ENCODE measurements at regions not wholly inside any gene's neighbourhood (a gene's known extent, or its start where the extent isn't known, plus 50 kb on each side); places are given as distances from the start of the nearest gene placed in this dataset.

DNA sequence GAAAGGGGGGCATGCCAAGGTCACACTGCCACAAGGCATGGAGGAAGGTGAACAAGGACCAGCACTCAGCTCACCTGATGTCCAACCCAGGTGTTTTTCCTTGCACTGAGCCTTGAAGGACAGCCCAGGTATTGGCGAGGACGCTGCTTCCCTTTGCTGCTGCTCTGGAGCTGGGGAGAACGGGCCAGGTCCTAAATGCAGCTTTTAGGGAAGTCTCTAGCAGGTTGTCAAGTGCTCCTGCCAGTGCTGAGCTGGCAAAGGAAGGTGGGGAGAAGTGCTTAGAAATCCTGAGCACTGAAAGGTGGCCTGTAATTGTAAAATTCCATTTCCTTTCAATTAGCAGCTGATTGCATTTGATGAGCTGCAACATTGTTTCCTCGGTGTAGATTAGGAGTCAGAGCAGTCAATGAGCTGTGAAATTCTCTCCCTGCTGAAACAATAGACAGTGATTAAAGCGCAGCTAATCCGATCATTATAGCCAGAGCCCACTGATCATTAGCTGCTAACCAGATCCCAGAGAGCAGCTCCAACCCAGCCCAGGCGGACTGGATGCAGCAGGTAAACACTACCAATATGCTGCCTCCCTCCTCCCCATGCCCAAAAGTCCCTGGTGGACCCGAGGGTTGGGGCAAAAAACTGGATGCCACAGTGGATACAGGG is 507.6 kb downstream of the INSC start:
- Histone ChIP-seq H3K4me3 (no peak overlapping the region), H3K36me3 (no peaks in the 10 kb centered on the region), H3K27ac (no peak overlapping the region), H3K9me3 (no peaks in the 10 kb centered on the region), H3K27me3 (no peaks in the 10 kb centered on the region), H3K4me1 (no peaks in the 10 kb centered on the region)
- DNase-seq: no peak
- TF ChIP-seq, protein P1, sequence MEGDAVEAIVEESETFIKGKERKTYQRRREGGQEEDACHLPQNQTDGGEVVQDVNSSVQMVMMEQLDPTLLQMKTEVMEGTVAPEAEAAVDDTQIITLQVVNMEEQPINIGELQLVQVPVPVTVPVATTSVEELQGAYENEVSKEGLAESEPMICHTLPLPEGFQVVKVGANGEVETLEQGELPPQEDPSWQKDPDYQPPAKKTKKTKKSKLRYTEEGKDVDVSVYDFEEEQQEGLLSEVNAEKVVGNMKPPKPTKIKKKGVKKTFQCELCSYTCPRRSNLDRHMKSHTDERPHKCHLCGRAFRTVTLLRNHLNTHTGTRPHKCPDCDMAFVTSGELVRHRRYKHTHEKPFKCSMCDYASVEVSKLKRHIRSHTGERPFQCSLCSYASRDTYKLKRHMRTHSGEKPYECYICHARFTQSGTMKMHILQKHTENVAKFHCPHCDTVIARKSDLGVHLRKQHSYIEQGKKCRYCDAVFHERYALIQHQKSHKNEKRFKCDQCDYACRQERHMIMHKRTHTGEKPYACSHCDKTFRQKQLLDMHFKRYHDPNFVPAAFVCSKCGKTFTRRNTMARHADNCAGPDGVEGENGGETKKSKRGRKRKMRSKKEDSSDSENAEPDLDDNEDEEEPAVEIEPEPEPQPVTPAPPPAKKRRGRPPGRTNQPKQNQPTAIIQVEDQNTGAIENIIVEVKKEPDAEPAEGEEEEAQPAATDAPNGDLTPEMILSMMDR (IDR thresholded peaks at IDR 0.05): no peak
- no peak for TF ChIP-seq POLR2A (IDR thresholded peaks at IDR 0.05)

DNA sequence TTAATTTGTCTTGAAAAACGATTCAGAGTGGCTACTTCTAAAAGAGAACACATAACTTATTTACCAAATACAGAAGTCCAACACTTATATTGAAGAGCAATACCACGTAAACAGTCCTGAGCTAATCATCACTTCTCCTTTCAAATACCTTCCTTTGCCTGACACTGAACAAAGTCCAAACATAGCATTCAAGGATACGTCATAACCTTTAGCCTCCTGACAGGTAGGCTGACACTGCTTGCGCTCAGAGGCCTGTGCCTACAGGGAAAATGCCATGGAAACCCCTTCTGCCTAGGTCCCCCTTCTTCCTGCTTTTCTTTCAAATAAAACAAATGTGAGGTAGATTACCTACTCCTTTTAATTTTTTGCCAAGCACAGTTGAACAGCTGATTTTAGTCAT is 510.0 kb downstream of the INSC start:
- H3K27ac ChIP-seq: peak overlapping the region in 2 of 4 donors; percentile 28 to 52
- DNase-seq: peak in 1 of 3 donors; percentile 54
- TF ChIP-seq POLR2A (IDR thresholded peaks at IDR 0.05): no peak
- TF ChIP-seq, protein P1 (IDR thresholded peaks at IDR 0.05): no peak

DNA sequence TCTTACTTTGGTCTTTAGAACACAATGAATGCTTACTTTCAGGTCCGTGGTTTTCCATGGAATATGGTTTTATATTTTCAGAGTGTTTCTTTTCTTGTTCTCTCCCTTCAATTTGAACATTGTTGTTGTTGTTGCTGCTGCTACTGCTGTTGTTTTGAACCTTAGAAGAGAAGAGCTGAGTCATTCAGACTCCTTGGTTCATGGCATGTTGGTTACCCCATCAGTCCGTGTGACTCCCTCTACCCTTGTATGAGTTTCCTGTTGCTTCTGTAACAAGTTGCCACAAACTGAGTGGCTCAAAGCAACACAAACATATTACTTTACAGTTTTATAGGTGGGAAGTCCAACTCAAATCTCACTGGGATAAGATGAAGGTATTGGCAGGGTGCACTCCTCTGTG is 511.0 kb downstream of the INSC start:
- no peak for TF ChIP-seq POLR2A (IDR thresholded peaks at IDR 0.05)
- TF ChIP-seq, protein P1 (IDR thresholded peaks at IDR 0.05): no peak
- H3K4me1 ChIP-seq: no peaks in the 10 kb centered on the region
- DNase-seq: no peak

More for the DNA sequence above, 510.0 kb downstream of the INSC start:
- H3K9me3 ChIP-seq: no peaks in the 10 kb centered on the region
- no peaks in the 10 kb centered on the region for H3K36me3 ChIP-seq
- no peaks in the 10 kb centered on the region for H3K27me3 ChIP-seq
- no peaks in the 10 kb centered on the region for H3K4me1 ChIP-seq
- H3K4me3 ChIP-seq: no peak overlapping the region

DNA sequence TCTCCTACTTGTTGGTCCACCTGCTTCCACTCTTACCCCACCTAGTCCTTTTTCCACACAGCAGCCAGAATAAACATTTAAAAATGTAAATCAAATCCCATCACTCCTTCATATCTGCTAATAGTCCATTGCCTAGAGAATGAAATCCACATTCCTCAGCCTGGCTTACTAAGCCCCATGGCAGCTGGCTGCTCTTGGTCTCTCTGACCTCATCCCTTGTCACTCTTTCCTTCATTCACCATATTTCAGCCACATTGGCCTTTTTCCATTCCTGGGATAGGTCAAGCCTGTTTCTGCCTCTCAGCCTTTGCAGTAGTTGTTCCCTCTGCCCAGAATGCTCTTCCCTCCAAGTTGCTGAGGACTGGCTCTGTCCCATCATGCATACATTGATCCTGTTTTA is 512.8 kb downstream of the INSC start:
- no peak for DNase-seq
- no peaks in the 10 kb centered on the region for H3K9me3 ChIP-seq
- TF ChIP-seq, protein P1 (IDR thresholded peaks at IDR 0.05): no peak
- TF ChIP-seq POLR2A (IDR thresholded peaks at IDR 0.05): no peak
- H3K36me3 ChIP-seq: no peaks in the 10 kb centered on the region
- no peaks in the 10 kb centered on the region for H3K4me1 ChIP-seq
- H3K4me3 ChIP-seq: no peak overlapping the region
- no peaks in the 10 kb centered on the region for H3K27me3 ChIP-seq
- H3K27ac ChIP-seq: no peak overlapping the region

More for the DNA sequence above, 511.0 kb downstream of the INSC start:
- Histone ChIP-seq H3K9me3 (no peaks in the 10 kb centered on the region), H3K4me3 (no peak overlapping the region), H3K36me3 (no peaks in the 10 kb centered on the region), H3K27ac (no peak overlapping the region), H3K27me3 (no peaks in the 10 kb centered on the region)

DNA sequence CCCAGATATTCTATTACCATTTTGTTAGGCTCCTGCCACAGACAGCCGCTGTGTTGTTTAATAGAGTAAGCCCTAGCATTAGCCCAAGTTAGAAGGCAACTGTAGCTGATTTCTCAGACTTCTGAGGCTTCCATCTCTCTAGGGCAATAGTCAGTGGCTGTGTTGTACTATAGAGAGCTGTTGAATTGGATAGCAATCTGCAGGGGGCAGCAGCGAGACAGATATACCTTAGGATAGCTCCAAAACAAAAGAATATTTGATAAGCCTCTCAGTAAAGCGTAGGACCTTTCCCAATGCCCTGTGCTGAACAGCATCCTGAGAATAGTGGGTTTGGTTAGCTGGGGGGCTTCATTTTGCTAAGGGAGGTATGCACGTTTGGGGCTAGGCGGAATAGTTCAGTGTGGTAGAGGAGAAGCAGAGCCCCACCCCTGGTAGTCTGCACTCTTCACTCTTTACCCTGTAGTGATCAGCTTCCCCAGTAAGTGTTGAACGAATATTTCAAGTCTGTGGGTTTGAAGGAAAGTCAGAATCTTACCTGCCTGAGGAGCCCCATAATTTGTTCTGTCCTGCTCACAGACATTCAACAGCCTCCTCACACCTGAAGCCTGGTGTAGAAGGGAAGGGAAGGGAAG is 515.1 kb downstream of the INSC start:
- peak overlapping the region in 1 of 4 donors; percentile 32 for H3K27ac ChIP-seq
- DNase-seq: peak in 1 of 3 donors; percentile 78
- TF ChIP-seq, protein P1 (IDR thresholded peaks at IDR 0.05): peak in 4 of 6 experiments; percentile 10 to 60 (median 47)
- TF ChIP-seq POLR2A (IDR thresholded peaks at IDR 0.05): no peak
- H3K9me3 ChIP-seq: no peaks in the 10 kb centered on the region
- no peaks in the 10 kb centered on the region for H3K36me3 ChIP-seq
- H3K4me1 ChIP-seq: no peaks in the 10 kb centered on the region
- no peak overlapping the region for H3K4me3 ChIP-seq
- H3K27me3 ChIP-seq: no peaks in the 10 kb centered on the region
